Dermis microvascular lymphatic vessel endothelial cell (primary cell): ENCODE measurements at regions not wholly inside any gene's neighbourhood (a gene's known extent, or its start where the extent isn't known, plus 50 kb on each side); places are given as distances from the start of the nearest gene placed in this dataset.

Experiments used
- DNase-seq, 2 donors: peaks; one replicate each; pipeline versions ENCODE4 v3.0.0 to v3.0.0-alpha.2; 2010; ENCODE audit warnings: low read depth in 2 of 2

DNA sequence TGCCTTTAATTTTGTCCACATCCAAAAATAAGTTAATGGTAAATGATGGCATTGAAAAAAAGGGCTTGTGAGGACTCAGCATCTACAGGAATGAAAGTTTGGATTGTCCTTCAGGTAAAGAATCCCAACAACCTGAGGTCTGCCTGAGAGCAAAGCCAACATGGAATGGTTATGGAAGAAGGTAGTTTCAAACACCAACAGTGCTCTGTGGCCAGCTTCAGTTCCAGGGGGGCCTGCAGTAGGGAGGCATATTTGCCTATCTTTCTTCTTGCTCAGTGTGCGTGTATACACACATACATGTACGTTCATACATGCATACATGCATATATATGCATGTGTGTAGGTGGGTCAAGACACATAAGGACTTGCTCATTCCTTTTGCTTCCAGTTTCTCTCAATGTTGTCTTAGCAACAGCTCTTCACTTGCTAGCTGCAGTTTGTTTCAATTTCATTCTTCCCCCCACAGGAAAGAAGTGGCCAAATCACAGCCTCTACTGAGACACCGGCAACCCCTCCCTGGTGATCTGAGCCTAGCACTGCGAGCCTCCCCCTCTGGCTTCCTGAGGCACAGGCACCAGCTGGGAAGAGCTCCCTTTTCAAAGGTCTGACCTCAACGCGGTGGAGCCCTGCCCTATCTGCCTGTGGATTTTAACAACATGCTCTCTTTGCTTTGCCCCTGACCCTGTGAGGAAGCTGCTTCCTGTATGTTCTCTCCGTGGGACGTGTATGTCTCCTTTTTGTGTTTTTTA, 146.2 kb downstream of the KLF13 start:
- peak; percentile 64 to 65 for DNase-seq

DNA sequence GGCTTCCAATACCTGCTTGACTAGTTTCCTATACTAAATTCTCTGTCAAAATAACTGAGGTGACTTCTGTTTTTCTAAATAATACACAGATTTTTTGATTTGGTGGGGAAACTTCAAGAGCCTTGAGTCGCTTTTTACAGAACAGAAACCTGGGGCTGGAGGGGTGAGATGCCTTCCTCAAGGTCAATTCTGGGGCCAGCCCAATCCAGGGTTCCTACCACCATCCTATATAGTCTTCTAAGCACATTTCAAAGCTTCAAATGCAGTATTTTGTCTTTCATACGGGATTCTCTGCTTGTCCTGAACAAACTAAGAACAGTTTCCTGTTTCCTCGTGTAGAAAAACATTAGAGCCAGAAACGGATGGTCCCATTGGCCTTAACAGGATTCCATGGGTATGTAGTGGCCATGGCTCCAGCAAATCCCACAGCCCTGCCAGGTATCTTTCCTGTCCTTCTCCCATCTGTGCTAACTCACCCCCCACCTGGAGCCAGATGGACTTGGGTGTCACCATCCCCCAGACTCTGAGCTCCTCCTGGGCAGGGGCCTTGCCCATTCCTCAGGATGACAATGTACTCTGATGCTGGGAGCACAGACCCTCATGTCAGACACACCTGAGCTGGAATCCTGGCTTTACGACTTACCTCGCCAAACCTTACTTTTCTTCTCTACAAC, 146.9 kb downstream of the KLF13 start:
- peak; percentile 56 to 71 for DNase-seq

DNA sequence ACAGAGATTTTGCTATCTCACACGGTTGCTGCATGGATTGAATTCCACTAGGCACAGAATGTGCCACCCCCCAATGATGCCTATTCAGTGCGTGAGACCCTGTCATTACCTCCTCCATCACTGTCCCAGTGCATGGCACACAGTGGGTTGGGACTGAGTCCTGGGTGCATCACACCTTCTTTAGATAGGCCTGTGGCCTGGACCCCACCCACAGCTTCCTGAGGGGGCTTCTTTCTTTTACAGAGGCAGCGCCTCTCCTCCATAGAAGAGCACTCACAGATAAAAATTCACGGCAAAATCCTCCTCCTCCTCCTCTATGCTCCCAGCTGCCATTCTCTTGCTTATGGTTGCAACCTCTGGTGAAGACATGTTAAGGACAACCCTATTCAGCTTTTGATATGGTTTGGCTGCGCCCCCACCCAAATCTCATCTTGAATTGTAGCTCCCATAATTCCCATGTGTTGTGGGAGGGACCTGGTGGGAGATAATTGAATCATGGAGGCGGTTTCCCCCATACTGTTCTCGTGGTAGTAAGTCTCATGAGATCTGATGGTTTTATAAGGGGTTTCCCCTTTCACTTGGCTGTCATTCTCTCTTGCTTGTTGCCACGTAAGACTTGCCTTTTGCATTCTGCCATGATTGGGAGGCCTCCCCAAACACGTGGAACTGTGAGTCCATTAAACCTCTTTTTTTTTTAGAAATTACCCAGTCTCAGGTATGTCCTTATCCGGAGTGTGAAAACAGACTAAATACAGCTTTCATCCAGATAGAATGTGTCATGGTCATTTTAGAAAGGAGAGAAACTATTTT, 147.6 kb downstream of the KLF13 start:
- DNase-seq: no peak

DNA sequence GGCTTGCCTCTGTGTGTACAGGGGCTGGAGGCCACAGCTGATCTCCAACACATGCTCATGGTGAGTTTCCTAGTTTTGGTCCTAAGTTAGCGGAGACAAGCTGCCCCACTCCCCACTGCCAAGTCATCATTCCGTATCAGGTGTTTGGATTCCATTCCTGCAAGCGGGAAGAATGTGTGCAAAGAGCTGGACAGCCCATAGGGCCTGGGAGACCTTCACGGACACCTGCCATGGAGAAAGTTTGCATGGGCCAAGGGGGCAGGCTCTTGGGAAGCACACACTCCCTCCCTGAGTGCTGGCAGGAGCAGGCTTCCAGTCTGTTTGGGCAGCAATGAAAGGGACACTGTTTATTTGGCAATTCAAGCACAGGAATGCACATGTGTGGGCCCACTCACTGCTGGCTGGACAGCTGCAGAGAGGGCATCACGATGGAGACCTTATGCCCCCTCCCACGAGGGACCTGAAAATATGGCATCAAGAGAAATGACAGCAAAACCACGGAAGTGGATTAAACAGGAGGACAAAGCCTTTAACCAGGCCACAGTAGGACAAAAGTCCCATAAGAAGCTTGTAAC, 149.7 kb downstream of the KLF13 start:
- DNase-seq: no peak

DNA sequence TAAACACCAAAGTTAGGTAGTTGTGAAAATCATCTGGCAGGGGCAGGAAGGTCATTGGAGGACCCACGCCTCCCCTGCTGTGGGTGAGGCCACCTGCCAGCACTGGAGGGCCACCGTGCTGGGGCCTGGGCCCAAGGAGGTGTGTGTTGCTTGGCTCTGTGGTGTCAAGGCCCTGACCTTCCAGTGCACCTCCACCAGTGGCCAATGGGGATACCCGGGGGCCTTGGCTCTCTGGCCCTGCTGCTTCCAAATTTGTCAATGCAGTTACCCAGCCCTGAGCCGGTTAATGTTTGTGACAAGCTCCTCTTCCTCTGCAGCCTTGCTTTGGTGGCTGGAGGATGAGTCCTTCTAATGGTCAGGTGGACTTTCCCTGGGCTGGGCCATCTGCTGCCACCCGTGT, 150.2 kb downstream of the KLF13 start:
- no peak for DNase-seq

DNA sequence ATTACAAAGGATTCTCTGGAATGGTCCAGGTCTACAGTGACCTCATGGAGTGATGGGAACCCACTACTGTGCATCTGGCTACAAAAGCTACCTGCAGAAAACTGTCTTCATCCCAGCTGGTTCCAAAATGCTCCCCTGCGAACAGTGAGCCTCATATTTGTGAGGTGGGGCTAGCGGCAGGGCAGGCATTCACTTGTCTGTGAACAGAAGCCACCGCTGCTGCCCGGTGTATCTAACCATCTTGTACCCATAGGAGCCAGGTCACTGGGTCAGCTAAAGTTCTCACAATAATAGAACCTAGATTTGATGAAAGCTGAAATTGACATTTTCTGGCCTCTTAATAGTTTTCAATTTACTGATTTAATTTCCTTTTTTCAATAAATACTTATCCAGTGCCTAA, 150.7 kb downstream of the KLF13 start:
- DNase-seq: no peak

DNA sequence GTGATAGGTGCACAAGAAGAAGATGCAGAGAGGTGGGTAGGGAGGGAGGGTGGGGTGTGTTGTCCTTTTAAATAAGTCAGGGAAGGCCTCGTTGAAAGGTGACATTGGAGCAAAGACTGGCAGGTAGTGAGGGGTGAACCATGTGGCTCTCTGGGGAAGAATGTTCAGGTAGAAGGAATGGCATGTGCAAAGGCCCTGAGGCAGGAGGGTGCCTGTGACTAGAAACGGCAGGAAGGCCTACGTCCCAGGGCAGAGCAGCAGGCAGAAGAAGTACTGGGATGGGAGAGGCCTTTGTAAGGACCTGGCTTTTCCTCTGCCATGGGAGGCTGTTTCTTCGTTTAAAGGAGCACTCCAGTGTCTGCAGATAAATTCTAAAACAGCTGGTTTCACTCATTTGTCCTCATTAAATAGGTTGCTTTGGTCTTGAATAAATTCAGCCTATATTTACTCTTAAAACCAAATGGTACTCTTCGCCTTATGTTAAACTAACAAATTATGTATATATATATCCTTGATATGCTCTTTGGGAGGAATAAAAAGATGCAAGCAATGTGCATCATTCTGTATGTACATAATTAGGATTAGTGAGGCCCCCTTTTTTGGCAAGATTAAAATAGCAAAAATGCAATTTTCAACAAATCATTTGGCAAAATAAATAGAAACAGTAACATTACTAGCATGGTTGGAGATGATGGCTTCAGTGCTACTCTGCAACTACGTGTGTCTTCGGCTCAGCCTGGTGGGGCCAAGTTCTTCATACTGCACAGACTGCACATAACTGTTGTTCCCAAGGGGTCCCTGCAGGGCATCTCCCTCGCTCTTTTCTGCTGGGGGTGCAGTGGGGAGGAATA, 151.4 kb downstream of the KLF13 start:
- no peak for DNase-seq

DNA sequence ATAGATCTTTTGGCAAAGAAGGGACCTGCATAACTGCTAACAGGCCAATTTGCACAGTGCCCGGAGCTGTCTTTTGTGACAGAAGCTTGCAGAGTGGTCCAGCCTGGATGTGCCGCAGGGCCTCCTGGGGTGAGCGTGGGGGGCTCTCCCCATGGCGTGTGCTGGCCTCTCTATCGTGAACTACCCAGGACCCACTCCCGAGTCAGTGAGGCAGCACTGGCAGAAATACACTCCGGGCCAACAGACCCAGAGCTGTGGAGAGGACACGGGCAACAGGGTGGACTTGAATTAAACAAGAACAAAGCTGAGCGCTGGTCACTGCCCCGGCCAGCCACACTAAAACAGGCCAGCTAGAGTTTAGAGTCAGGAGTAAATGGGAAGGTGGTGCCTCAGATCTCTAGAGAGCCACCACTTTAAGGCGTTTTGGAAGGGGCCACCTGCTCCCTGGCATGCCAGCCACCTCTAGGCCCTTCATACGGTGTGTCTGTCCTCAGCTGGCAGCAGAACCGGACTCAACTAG, 152.1 kb downstream of the KLF13 start:
- no peak for DNase-seq

DNA sequence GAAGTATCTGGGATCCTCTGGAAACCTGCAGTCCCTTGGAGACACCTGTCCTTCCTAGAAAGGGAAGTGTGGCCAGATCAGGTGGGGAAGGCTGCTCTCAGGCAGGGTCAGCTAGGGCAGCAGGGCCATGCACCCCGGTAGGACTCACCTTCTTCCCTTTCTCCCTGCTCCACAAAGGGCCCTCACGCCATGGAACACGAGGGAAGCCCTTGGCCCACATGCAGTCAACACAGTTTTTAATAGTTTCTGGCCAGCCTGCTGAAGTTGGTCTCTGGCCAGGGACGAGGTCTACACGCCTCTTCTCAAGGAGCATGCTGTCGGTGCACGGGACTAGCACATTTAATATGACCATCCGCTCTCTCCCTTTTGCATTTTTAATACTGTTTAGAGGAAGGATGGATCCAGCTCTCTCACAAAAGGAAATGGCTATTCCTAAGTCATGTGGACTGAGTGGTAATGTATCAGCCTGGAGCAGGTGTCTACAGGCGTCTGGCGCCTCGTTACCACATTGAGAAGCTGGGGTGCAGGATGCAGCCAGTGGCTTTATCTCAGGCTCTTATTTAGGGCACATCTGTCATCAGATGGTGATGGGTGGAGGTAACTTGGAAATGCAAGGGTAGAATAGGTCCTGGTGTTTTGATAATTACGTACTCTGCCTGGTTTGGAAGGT, 153.9 kb downstream of the KLF13 start:
- no peak for DNase-seq

DNA sequence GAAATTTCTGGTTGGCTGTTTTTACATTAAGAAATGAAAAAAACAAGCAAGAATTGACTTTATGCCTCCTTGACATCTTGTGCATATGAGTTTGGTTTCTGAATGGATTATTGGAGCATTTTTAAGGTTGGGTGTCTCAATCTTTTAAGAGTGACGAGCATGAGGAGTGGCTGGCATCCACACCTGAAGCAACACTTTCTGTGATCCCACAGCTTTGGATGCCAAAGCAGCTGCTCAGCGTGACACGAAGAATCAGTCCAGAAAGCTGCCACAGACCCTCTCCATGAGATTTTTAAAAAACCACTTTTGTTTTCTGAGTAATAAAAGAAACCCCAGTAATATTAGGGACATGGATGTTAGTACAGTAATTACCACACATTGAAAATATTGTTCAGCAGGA, 154.5 kb downstream of the KLF13 start:
- DNase-seq: no peak

DNA sequence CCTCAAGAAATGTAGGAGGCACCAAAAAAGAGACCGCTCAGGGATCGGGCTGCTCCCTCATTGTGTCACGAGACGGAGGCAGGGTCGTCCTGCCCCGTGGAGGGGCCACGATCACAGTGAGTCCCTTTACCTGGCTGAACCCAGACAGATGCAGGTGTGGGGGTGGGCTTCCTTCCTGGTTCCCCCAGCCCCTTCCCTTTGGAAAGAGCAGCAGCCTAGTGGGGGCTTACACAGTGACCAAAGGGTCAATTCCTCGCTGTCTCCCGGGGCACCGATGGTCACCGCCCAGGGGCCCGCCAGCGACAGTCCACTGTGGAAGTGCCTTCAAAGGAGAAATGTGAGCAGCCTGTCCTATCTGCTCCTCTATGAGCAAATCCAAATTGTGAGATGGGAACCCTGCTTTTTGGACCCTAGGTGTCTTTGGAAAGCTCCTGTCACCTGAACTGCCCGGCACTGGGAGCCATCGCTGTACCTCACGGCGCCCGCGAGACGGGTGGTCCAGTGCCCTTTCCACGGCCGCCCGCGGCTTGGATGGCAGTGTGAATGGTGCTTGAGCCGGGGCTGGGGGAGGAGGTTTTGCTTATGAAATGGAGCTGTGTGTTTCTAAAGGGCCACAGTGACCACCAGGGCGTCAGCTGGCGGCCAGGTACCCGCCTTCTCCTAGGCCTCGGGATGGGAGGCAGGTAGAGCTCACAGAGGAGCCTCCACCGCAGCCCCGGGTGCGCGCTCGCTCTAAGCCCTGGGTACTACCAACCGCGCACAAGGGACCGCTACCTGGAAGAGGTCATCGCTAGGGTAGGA, 155.7 kb downstream of the KLF13 start:
- DNase-seq: no peak

DNA sequence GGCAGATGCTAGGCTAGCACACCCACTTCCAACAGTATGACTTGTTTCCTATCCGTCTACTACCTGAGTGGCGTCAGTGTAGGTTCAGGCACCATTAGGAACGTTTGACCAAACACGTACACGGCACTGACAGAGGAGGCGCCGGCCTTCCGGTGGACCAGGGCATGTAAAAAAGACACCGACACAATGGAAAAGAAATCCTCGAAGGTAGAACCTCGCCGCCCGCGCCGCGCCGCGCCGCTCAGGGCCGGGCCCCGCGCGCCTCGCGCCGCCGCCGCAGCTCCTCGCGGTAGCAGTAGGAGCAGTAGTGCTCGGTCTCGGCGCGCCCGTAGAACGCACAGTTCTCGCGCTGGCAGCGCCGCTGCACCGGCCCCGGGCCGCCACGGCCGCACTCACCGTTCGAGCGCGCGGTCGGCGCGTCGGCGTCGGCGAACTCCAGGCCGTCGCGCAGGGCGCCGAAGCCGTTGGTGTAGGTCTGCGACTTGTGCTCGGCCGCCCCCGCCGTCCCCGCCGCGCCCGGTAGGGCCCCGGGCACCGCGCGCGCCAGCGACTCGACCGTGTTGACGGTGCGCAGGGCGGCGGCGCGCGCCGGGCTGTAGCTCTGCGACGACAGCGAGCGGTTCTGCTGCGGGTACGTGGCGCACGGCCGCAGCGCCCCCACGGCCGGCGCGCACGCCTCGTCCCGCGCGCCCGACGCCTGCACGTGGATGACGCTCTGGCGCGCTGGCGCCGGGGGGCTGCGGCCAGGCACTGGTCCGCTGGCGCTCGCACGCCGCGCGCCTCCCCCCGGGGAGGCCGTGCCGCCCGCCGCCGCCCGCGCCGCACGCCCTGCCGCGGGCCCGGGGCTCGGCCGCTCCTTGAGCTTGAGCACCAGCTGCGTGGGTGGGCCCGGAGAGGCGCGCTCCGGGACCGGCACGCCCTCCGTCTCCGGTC, 156.7 kb downstream of the KLF13 start:
- peak in 1 of 2 donors; percentile 23 for DNase-seq

DNA sequence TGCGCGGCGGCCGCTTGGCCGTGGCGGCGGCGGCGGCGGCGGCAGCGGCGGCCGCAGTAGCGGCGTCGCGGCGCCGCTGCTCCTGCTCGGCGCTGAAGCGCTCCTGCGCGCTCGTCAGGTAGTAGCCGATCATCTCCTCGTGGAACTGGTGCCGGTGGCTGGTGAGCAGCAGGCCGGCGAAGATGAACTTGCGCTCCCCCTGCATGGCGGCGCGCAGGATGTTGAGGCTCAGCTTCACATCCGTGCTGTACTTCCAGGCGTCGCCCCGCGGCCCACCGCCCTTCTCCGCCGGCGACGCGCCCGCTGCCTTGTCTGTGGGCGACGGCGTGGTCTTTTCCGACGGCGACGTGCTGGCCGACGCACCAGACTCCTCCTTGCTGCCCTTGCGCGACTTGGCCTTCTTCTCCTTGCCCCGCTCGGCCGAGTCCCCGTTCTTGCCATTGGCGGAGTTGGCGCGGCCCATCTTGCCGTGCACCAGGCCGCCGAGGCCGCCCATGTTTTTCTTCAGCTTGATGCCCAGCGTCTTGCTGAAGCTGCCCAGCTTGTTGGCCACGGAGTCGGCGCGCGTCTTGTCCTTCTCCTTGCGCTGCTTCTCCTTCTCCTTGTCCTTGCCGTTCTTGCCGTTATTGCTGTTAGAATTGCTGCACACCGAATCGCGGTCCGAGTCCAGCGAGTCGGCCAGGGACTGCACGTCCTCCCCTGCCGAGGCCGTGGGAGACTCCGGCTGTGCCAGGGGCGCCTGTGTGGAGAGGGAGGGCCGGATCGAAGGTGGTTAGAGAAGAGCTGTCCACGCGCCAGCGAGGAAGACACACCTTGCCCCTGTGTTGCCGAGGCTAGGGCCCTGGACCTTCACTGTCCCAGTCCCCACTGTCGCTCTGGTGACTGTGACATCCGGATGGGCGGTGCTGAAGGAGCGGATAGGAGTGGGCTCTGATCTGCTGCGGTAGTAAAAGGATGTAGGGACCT, 157.6 kb downstream of the KLF13 start:
- DNase-seq: no peak

DNA sequence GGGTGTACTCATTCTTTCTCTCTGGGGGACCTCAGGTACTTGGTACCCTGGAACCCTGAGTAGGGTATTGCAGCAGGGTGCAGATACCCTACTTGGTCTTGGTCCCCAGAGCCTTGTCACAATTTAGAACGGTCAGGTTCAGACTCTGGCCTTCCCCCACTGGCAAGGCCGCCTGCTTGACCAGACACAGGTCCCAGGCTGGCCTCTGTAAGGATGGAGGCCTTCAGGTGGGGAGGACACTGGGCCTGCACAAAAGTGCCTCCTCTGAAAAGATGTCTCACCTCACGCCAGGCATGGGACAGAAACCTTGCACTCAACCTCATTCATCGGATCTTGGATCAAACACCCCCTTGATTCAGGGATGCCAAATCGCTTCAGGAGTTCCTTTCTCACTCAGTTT, 158.4 kb downstream of the KLF13 start:
- no peak for DNase-seq

DNA sequence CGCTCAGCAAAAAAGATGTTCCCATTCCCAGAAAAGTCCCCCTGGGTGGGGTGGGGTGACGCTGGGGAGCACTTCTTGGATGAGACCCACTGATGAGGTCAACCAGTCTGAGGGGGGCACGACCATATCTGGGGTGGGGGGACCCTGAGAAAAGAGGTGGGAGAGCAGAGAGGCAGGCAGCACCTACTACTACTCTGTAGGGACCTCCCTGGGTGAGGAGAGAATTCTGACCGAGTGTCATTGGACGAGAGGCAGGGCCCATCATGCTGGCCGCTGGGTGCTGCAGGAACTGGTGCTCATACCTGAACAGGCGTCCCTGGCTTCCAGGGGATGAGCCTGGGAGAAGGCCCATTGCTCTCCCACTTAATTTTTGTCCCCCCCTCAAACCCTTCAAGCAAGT, 158.8 kb downstream of the KLF13 start:
- no peak for DNase-seq

DNA sequence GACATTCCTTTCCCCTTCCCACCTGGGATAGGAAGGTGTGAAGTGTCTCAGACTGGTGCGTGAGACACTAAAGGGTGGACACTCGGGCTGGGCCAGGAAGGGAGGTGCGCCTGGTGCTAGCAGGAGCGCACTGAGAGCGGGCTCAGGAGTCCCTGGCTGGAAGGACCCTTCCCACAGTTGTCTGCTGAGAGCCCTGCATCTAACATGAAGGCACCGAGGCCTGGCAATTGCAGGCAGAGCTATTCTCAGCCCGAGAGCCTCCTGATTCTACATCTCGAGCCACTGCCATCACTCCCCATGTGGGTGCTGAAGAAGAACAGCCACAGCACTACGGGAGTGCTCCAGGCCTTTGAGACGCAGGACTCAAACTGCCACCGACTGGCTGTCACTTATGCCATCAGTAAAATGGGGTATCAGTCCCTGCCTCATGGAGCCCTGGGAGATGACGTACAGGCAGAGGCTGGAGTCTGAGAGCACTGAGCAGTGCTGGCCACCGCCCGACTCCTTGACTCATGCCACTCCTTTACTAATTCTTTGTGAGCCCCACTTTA, 159.4 kb downstream of the KLF13 start:
- no peak for DNase-seq

DNA sequence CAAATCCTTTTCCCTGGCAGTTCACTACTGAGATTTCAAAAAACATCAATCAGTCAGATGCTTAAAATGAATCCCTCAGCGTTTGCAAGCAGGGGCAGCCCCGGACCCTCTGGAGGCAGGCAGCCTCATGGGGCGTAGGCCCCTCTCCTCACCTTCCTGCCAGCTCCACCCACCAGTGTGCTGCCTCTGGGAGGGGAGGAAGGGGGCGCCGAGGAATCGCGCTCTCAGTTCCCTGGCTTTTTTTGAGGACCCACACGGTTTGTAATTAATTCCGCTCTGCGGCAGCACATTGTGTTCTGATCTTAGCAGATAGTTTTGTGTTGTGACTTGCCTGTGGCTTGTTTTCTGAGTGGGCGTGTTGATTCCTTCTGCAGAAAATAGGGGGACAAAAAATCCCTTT, 159.9 kb downstream of the KLF13 start:
- no peak for DNase-seq
